B cell (primary cell): ENCODE measurements at regions not wholly inside any gene's neighbourhood (a gene's known extent, or its start where the extent isn't known, plus 50 kb on each side); places are given as distances from the start of the nearest gene placed in this dataset.

Experiments used
- ATAC-seq: fragments of 200-7000 bp; cut with Tn5 transposase; one replicate; pipeline ENCODE4 v1.10.0; 2021; ENCODE audit warnings: low read depth, mild to moderate bottlenecking, moderate number of reproducible peaks, moderate library complexity
- CTCF ChIA-PET: fragments of 350-600 bp; sonication (Branson Sonifier 250); formaldehyde crosslinking; loops from one replicate; lab custom pipeline; 2021; ENCODE audit warnings: antibody characterized with exemption, inconsistent platforms; lab: Charles Lee
- POLR2A ChIA-PET: fragments of 350-600 bp; sonication (Branson Sonifier 250); formaldehyde crosslinking; loops from one replicate; lab custom pipeline; 2021; ENCODE audit warnings: antibody characterized with exemption; lab: Charles Lee
- DNase-seq: peaks from one replicate; pipeline ENCODE4 v3.0.0; 2013
- H2AFZ ChIP-seq: 2 replicates; pipeline ENCODE4 v1.6.1; 2012; ENCODE audit warnings: mild to moderate bottlenecking, low read depth, low read length; ENCODE audit not compliant: insufficient read depth, poor library complexity, severe bottlenecking
- H3K27ac ChIP-seq, 2 donors: 1 replicate in 1 of 2; 2 replicates in 1 of 2; pipeline ENCODE4 v1.5.1; 2012 to 2013; ENCODE audit warnings: low read length in 2 of 2, mild to moderate bottlenecking in 2 of 2, moderate library complexity in 1 of 2
- H3K27me3 ChIP-seq, 4 experiments: fragments of 200-600 bp in 1 of 4; sonication (generic) in 1 of 4; replicated peaks in 1 of 4; 1 replicate in 2 of 4; 2 replicates in 2 of 4; pipeline versions ENCODE4 v1.6.1 to v1.7.0; 2013 to 2016; ENCODE audit warnings: low read length in 3 of 4, mild to moderate bottlenecking in 2 of 4, mixed read lengths in 1 of 4, moderate library complexity in 1 of 4; ENCODE audit not compliant: insufficient read depth in 4 of 4, control insufficient read depth in 3 of 4; ENCODE audit errors: control extremely low read depth in 1 of 4
- H3K36me3 ChIP-seq, 2 experiments: replicated peaks in 1 of 2; 1 replicate in 1 of 2; 2 replicates in 1 of 2; pipeline versions ENCODE4 v1.6.1 to v1.7.1; 2013; ENCODE audit warnings: low read length in 1 of 2; ENCODE audit not compliant: insufficient read depth in 2 of 2, control insufficient read depth in 1 of 2; ENCODE audit errors: control extremely low read depth in 1 of 2, extremely low read depth in 1 of 2
- H3K4me1 ChIP-seq, 2 donors: fragments of 200-600 bp in 1 of 2; sonication (generic) in 1 of 2; 1 replicate in 1 of 2; 2 replicates in 1 of 2; pipeline versions ENCODE4 v1.5.1 to v1.6.1; 2013 to 2017; ENCODE audit warnings: low read length in 2 of 2; ENCODE audit not compliant: control insufficient read depth in 2 of 2, insufficient read depth in 2 of 2
- H3K4me2 ChIP-seq: replicated peaks from 2 replicates; pipeline ENCODE3; 2012; ENCODE audit warnings: mild to moderate bottlenecking, low read depth, low read length; ENCODE audit not compliant: poor library complexity, severe bottlenecking
- H3K4me3 ChIP-seq, 5 experiments: fragments of 200-600 bp in 1 of 5; sonication (generic) in 1 of 5; 1 replicate in 3 of 5; 2 replicates in 2 of 5; pipeline versions ENCODE4 v1.5.1 to v1.7.0; 2011 to 2016; ENCODE audit warnings: low read length in 4 of 5, mild to moderate bottlenecking in 4 of 5, low read depth in 2 of 5, control low read depth in 1 of 5, moderate library complexity in 1 of 5; ENCODE audit not compliant: insufficient read depth in 1 of 5; ENCODE audit errors: control extremely low read depth in 1 of 5, extremely low read depth in 1 of 5
- H3K79me2 ChIP-seq: fragments of 200-600 bp; sonication (generic); one replicate; pipeline ENCODE4 v1.6.0; 2016; ENCODE audit warnings: low read length; ENCODE audit not compliant: control insufficient read depth, insufficient read depth
- H3K9ac ChIP-seq: fragments of 200-600 bp; sonication (generic); 2 replicates; pipeline ENCODE4 v1.6.1; 2017; ENCODE audit warnings: mild to moderate bottlenecking, low read length, moderate library complexity
- H3K9me3 ChIP-seq, 3 donors: one replicate each; pipeline versions ENCODE4 v1.6.1 to v1.7.1; 2013; ENCODE audit warnings: low read length in 2 of 3; ENCODE audit not compliant: control insufficient read depth in 2 of 3, insufficient read depth in 1 of 3; ENCODE audit errors: control extremely low read depth in 1 of 3
- H4K20me1 ChIP-seq: 2 replicates; pipeline ENCODE4 v1.6.0; 2012; ENCODE audit warnings: mild to moderate bottlenecking, low read length; ENCODE audit not compliant: insufficient read depth, control insufficient read depth, poor library complexity, severe bottlenecking
- H3K27ac Mint-ChIP-seq: one replicate; pipeline ENCODE4 v1.8.0; 2021; ENCODE audit warnings: mixed read lengths
- H3K27me3 Mint-ChIP-seq: one replicate; pipeline ENCODE4 v1.8.0; 2021; ENCODE audit warnings: mixed read lengths
- H3K4me1 Mint-ChIP-seq: one replicate; pipeline ENCODE4 v1.8.0; 2021; ENCODE audit warnings: mixed read lengths
- H3K4me3 Mint-ChIP-seq: one replicate; pipeline ENCODE4 v1.8.0; 2021; ENCODE audit warnings: mixed read lengths
- H3K9me3 Mint-ChIP-seq: one replicate; pipeline ENCODE4 v1.8.0; 2022; ENCODE audit warnings: mixed read lengths; ENCODE audit not compliant: insufficient read depth
- CTCF ChIP-seq: fragments of 200-600 bp; IDR thresholded peaks from one replicate; pipeline ENCODE4 v1.8.0; 2022; ENCODE audit warnings: antibody characterized with exemption, mild to moderate bottlenecking
- EZH2 ChIP-seq: IDR thresholded peaks from 2 replicates; pipeline ENCODE4 v1.6.1; 2012; ENCODE audit warnings: borderline replicate concordance, low read depth, mild to moderate bottlenecking, moderate library complexity, low read length; ENCODE audit not compliant: insufficient read depth, poor library complexity, severe bottlenecking
- WGBS: methylation state at CpG from one replicate; pipeline ENCODE4 v1.1.5; 2013; ENCODE audit warnings: missing lambda C conversion rate; ENCODE audit not compliant: insufficient coverage; 5-methylcytosine and 5-hydroxymethylcytosine counted together
- intact Hi-C: fragments of 100-400 bp; cut with micrococcal nuclease; formaldehyde crosslinking; loops from one replicate; pipeline ENCODE4 v1.10.0; 2022

GRCh38 chr6:140077827-140078560 is 703.5 kb upstream of the CITED2 start:
- H3K27me3 Mint-ChIP-seq: no peaks in the 10 kb centered on the region
- no peak overlapping the region for H3K9ac ChIP-seq
- WGBS: 0% methylated on average over 1 of the region's 5 CpGs
- H3K4me1 Mint-ChIP-seq: no peaks in the 10 kb centered on the region
- H3K36me3 ChIP-seq: no peaks in the 10 kb centered on the region
- no peaks in the 10 kb centered on the region for H3K9me3 Mint-ChIP-seq
- no peak overlapping the region for H3K27ac ChIP-seq
- no peak for DNase-seq
- intact Hi-C loops: no loop called here
- H3K27me3 ChIP-seq: no peaks in the 10 kb centered on the region
- ChIA-PET CTCF (no interaction called here), POLR2A (no interaction called here)
- no peaks in the 10 kb centered on the region for H3K4me1 ChIP-seq
- TF ChIP-seq CTCF (no peak), EZH2 (no peak)
- no peak for ATAC-seq
- H3K4me2 ChIP-seq: no peak overlapping the region
- no peaks in the 10 kb centered on the region for H3K79me2 ChIP-seq
- no peaks in the 10 kb centered on the region for H4K20me1 ChIP-seq
- no peak overlapping the region for H3K4me3 ChIP-seq
- no peaks in the 10 kb centered on the region for H3K9me3 ChIP-seq
- no peak overlapping the region for H2AFZ ChIP-seq
- no peak overlapping the region for H3K4me3 Mint-ChIP-seq
- no peak overlapping the region for H3K27ac Mint-ChIP-seq

- no peak overlapping the region for H3K27ac ChIP-seq
- no peak for TF ChIP-seq EZH2
- TF ChIP-seq CTCF: no peak
- intact Hi-C loops: no loop called here
- H3K9me3 ChIP-seq: no peaks in the 10 kb centered on the region
- H3K79me2 ChIP-seq: no peaks in the 10 kb centered on the region
- H3K36me3 ChIP-seq: no peaks in the 10 kb centered on the region
- H3K27ac Mint-ChIP-seq: no peak overlapping the region
- H3K4me1 Mint-ChIP-seq: no peaks in the 10 kb centered on the region
- H4K20me1 ChIP-seq: no peaks in the 10 kb centered on the region
- no peaks in the 10 kb centered on the region for H3K27me3 ChIP-seq
- no peak overlapping the region for H3K4me3 ChIP-seq
- H3K27me3 Mint-ChIP-seq: no peaks in the 10 kb centered on the region
- no peak for ATAC-seq
- DNase-seq: no peak
- H2AFZ ChIP-seq: no peak overlapping the region
- no peak overlapping the region for H3K4me3 Mint-ChIP-seq
- WGBS: 100% methylated on average over 1 of the region's 1 CpG
- H3K4me1 ChIP-seq: no peaks in the 10 kb centered on the region
- H3K9me3 Mint-ChIP-seq: no peaks in the 10 kb centered on the region
- H3K9ac ChIP-seq: no peak overlapping the region
- ChIA-PET POLR2A (no interaction called here), CTCF (no interaction called here)
- no peak overlapping the region for H3K4me2 ChIP-seq
Measured at GRCh38 chr6:140076105-140076504, 701.7 kb upstream of the CITED2 start.
